Breast epithelium (tissue), 3 donors: ENCODE measurements at regions not wholly inside any gene's neighbourhood (a gene's known extent, or its start where the extent isn't known, plus 50 kb on each side); places are given as distances from the start of the nearest gene placed in this dataset.

Experiments used
- CTCF ChIP-seq, 3 donors: fragments of 450-650 bp; IDR thresholded peaks; one replicate each; pipeline ENCODE4 v1.5.1; 2016 to 2017; ENCODE audit warnings: antibody characterized with exemption in 3 of 3, mild to moderate bottlenecking in 3 of 3, moderate library complexity in 3 of 3
- POLR2A ChIP-seq: fragments of 450-650 bp; IDR thresholded peaks from one replicate; pipeline ENCODE4 v1.6.1; 2016; ENCODE audit warnings: antibody characterized with exemption, mild to moderate bottlenecking, moderate library complexity

GRCh38 chr13:70967564-70967963, 859.3 kb upstream of the KLHL1 start:
- TF ChIP-seq CTCF (IDR thresholded peaks at IDR 0.05), result no peak
- TF ChIP-seq POLR2A, result no peak
